HepG2 (cell line): ENCODE measurements at regions not wholly inside any gene's neighbourhood (a gene's known extent, or its start where the extent isn't known, plus 50 kb on each side); places are given as distances from the start of the nearest gene placed in this dataset.

Source experiments
- CBFB ChIP-seq: sonication (generic); formaldehyde crosslinking; IDR thresholded peaks from 2 replicates; pipeline ENCODE4 v1.4.0; 2020; ENCODE audit warnings: missing genetic modification reagents
- KDM1A ChIP-seq: IDR thresholded peaks from 2 replicates; pipeline ENCODE4 v1.6.1; 2016; ENCODE audit warnings: missing compliant biosample characterization
- NFRKB ChIP-seq: fragments of 450-650 bp; IDR thresholded peaks from 2 replicates; pipeline ENCODE4 v1.6.1; 2017
- TCF12 ChIP-seq, 2 experiments: fragments of 450-650 bp in 1 of 2; sonication (generic) in 1 of 2; formaldehyde crosslinking in 1 of 2; IDR thresholded peaks; 2 replicates each; pipeline versions ENCODE4 v1.6.1 to v1.8.0; 2017 to 2022; ENCODE audit warnings: antibody characterized with exemption in 1 of 2, mild to moderate bottlenecking in 1 of 2, missing genetic modification reagents in 1 of 2, moderate library complexity in 1 of 2
- TF ChIP-seq, protein P1 (sequence below): sonication (generic); IDR thresholded peaks from 2 replicates; pipeline ENCODE4 v1.6.1; 2016; ENCODE audit warnings: low read depth, borderline replicate concordance
- TF ChIP-seq, protein P2 (sequence below): sonication (generic); formaldehyde crosslinking; IDR thresholded peaks from 2 replicates; pipeline ENCODE4 v1.5.0; 2020; ENCODE audit warnings: mild to moderate bottlenecking, missing genetic modification reagents
- TF ChIP-seq, protein P3 (sequence below): sonication (generic); formaldehyde crosslinking; IDR thresholded peaks from 2 replicates; pipeline ENCODE4 v1.5.0; 2020; ENCODE audit warnings: mild to moderate bottlenecking, missing genetic modification reagents, borderline replicate concordance

- TF ChIP-seq TCF12 (IDR thresholded peaks at IDR 0.05): no peak
- no peak for TF ChIP-seq TCF12 (CRISPR knock-in tag; IDR thresholded peaks at IDR 0.05)
- TF ChIP-seq, protein P1, sequence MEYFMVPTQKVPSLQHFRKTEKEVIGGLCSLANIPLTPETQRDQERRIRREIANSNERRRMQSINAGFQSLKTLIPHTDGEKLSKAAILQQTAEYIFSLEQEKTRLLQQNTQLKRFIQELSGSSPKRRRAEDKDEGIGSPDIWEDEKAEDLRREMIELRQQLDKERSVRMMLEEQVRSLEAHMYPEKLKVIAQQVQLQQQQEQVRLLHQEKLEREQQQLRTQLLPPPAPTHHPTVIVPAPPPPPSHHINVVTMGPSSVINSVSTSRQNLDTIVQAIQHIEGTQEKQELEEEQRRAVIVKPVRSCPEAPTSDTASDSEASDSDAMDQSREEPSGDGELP: no peak
- TF ChIP-seq KDM1A (CRISPR knock-in tag): no peak
- TF ChIP-seq CBFB (CRISPR knock-in tag): no peak
- TF ChIP-seq NFRKB: no peak
- TF ChIP-seq, protein P2, sequence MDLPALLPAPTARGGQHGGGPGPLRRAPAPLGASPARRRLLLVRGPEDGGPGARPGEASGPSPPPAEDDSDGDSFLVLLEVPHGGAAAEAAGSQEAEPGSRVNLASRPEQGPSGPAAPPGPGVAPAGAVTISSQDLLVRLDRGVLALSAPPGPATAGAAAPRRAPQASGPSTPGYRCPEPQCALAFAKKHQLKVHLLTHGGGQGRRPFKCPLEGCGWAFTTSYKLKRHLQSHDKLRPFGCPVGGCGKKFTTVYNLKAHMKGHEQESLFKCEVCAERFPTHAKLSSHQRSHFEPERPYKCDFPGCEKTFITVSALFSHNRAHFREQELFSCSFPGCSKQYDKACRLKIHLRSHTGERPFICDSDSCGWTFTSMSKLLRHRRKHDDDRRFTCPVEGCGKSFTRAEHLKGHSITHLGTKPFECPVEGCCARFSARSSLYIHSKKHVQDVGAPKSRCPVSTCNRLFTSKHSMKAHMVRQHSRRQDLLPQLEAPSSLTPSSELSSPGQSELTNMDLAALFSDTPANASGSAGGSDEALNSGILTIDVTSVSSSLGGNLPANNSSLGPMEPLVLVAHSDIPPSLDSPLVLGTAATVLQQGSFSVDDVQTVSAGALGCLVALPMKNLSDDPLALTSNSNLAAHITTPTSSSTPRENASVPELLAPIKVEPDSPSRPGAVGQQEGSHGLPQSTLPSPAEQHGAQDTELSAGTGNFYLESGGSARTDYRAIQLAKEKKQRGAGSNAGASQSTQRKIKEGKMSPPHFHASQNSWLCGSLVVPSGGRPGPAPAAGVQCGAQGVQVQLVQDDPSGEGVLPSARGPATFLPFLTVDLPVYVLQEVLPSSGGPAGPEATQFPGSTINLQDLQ (CRISPR knock-in tag): no peak
- TF ChIP-seq, protein P3, sequence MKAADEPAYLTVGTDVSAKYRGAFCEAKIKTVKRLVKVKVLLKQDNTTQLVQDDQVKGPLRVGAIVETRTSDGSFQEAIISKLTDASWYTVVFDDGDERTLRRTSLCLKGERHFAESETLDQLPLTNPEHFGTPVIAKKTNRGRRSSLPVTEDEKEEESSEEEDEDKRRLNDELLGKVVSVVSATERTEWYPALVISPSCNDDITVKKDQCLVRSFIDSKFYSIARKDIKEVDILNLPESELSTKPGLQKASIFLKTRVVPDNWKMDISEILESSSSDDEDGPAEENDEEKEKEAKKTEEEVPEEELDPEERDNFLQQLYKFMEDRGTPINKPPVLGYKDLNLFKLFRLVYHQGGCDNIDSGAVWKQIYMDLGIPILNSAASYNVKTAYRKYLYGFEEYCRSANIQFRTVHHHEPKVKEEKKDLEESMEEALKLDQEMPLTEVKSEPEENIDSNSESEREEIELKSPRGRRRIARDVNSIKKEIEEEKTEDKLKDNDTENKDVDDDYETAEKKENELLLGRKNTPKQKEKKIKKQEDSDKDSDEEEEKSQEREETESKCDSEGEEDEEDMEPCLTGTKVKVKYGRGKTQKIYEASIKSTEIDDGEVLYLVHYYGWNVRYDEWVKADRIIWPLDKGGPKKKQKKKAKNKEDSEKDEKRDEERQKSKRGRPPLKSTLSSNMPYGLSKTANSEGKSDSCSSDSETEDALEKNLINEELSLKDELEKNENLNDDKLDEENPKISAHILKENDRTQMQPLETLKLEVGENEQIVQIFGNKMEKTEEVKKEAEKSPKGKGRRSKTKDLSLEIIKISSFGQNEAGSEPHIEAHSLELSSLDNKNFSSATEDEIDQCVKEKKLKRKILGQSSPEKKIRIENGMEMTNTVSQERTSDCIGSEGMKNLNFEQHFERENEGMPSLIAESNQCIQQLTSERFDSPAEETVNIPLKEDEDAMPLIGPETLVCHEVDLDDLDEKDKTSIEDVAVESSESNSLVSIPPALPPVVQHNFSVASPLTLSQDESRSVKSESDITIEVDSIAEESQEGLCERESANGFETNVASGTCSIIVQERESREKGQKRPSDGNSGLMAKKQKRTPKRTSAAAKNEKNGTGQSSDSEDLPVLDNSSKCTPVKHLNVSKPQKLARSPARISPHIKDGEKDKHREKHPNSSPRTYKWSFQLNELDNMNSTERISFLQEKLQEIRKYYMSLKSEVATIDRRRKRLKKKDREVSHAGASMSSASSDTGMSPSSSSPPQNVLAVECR (CRISPR knock-in tag): no peak
These were observed 157.3 kb upstream of the PLXNC1 start for GRCh38 chr12:93990832-93991803.
